GM06990 (cell line): ENCODE measurements at regions not wholly inside any gene's neighbourhood (a gene's known extent, or its start where the extent isn't known, plus 50 kb on each side); places are given as distances from the start of the nearest gene placed in this dataset.

ENCODE experiments used
- DNase-seq: peaks from one replicate; pipeline ENCODE4 v3.0.0-alpha.2; 2011; ENCODE audit not compliant: insufficient read length; ENCODE audit errors: extremely low read depth
- H3K27me3 ChIP-seq: replicated peaks from 2 replicates; pipeline ENCODE4 v1.6.0; 2011; ENCODE audit warnings: low read length; ENCODE audit not compliant: control insufficient read depth, insufficient read depth
- H3K36me3 ChIP-seq: 2 replicates; pipeline ENCODE4 v1.5.1; 2011; ENCODE audit warnings: low read length; ENCODE audit not compliant: control insufficient read depth, insufficient read depth
- H3K4me3 ChIP-seq: replicated peaks from 2 replicates; pipeline ENCODE4 v1.5.1; 2011; ENCODE audit warnings: low read depth, mild to moderate bottlenecking, control low read depth, low read length
- CTCF ChIP-seq: IDR thresholded peaks from 2 replicates; pipeline ENCODE4 v1.5.1; 2011; ENCODE audit warnings: low read length, control low read depth, mild to moderate bottlenecking, inconsistent platforms; ENCODE audit not compliant: insufficient read depth, poor library complexity, severe bottlenecking

- no peaks in the 10 kb centered on the region for H3K36me3 ChIP-seq
- no peak for TF ChIP-seq CTCF
- DNase-seq, result no peak
- H3K4me3 ChIP-seq, result no peak overlapping the region
- H3K27me3 ChIP-seq, result peaks cover 2% of the 10 kb centered on the region
Observed at GRCh38 chr13:31035185-31035965, 102.9 kb downstream of the TEX26 start.

GRCh38 chr13:31032528-31033113, 100.2 kb downstream of the TEX26 start:
- no peak overlapping the region for H3K4me3 ChIP-seq
- no peak for TF ChIP-seq CTCF
- H3K27me3 ChIP-seq, result peaks cover 2% of the 10 kb centered on the region
- H3K36me3 ChIP-seq, result no peaks in the 10 kb centered on the region
- no peak for DNase-seq

GRCh38 chr13:31031482-31031881, 99.0 kb downstream of the TEX26 start:
- Histone ChIP-seq H3K36me3 (no peaks in the 10 kb centered on the region), H3K27me3 (peaks cover 2% of the 10 kb centered on the region), H3K4me3 (no peak overlapping the region)
- TF ChIP-seq CTCF, result no peak
- DNase-seq, result no peak

GRCh38 chr13:31029102-31029501, 96.6 kb downstream of the TEX26 start:
- Histone ChIP-seq H3K36me3 (no peaks in the 10 kb centered on the region), H3K27me3 (peaks cover 2% of the 10 kb centered on the region), H3K4me3 (no peak overlapping the region)
- no peak for DNase-seq
- no peak for TF ChIP-seq CTCF

- Histone ChIP-seq H3K36me3 (no peaks in the 10 kb centered on the region), H3K4me3 (no peak overlapping the region), H3K27me3 (peaks cover 2% of the 10 kb centered on the region)
- DNase-seq, result no peak
- TF ChIP-seq CTCF, result no peak
Observed at GRCh38 chr13:31027136-31027535, 94.7 kb downstream of the TEX26 start.
